Activated CD4-positive, alpha-beta T cell treated with anti-CD3 and anti-CD28 coated beads for 36 hours (primary cell): ENCODE measurements at regions not wholly inside any gene's neighbourhood (a gene's known extent, or its start where the extent isn't known, plus 50 kb on each side); places are given as distances from the start of the nearest gene placed in this dataset.

Experiments used
- ATAC-seq: fragments of 200-7000 bp; cut with Tn5 transposase; one replicate; pipeline ENCODE4 v1.10.0; 2021; ENCODE audit warnings: mild to moderate bottlenecking, moderate library complexity
- CTCF ChIA-PET: fragments of 350-600 bp; sonication (Branson Sonifier 250); formaldehyde crosslinking; loops from one replicate; lab custom pipeline; 2021; ENCODE audit warnings: antibody characterized with exemption; lab: Charles Lee
- POLR2A ChIA-PET: fragments of 350-600 bp; sonication (Branson Sonifier 250); formaldehyde crosslinking; loops from one replicate; lab custom pipeline; 2021; ENCODE audit warnings: antibody characterized with exemption, inconsistent platforms; lab: Charles Lee
- DNase-seq: peaks from one replicate; pipeline ENCODE4 v3.0.0-alpha.2; 2020
- H3K27ac Mint-ChIP-seq: one replicate; pipeline ENCODE4 v1.8.0; 2021; ENCODE audit warnings: mixed read lengths
- H3K27me3 Mint-ChIP-seq: one replicate; pipeline ENCODE4 v1.8.0; 2021; ENCODE audit warnings: mixed read lengths
- H3K36me3 Mint-ChIP-seq: one replicate; pipeline ENCODE4 v1.8.0; 2021; ENCODE audit warnings: low read depth, mixed read lengths
- H3K4me1 Mint-ChIP-seq: one replicate; pipeline ENCODE4 v1.8.0; 2021; ENCODE audit warnings: mixed read lengths
- H3K4me3 Mint-ChIP-seq: one replicate; pipeline ENCODE4 v1.8.0; 2021; ENCODE audit warnings: mild to moderate bottlenecking, moderate library complexity, mixed read lengths
- H3K9me3 Mint-ChIP-seq: one replicate; pipeline ENCODE4 v1.8.0; 2021; ENCODE audit warnings: low read depth, mixed read lengths
- intact Hi-C, 2 experiments: fragments of 100-400 bp; cut with DNase I in 1 of 2; cut with micrococcal nuclease in 1 of 2; formaldehyde crosslinking; loops; one replicate each; pipeline versions ENCODE4 v1.14.2 to v1.15.1; 2022 to 2024; cut with DNase I, micrococcal nuclease

DNA sequence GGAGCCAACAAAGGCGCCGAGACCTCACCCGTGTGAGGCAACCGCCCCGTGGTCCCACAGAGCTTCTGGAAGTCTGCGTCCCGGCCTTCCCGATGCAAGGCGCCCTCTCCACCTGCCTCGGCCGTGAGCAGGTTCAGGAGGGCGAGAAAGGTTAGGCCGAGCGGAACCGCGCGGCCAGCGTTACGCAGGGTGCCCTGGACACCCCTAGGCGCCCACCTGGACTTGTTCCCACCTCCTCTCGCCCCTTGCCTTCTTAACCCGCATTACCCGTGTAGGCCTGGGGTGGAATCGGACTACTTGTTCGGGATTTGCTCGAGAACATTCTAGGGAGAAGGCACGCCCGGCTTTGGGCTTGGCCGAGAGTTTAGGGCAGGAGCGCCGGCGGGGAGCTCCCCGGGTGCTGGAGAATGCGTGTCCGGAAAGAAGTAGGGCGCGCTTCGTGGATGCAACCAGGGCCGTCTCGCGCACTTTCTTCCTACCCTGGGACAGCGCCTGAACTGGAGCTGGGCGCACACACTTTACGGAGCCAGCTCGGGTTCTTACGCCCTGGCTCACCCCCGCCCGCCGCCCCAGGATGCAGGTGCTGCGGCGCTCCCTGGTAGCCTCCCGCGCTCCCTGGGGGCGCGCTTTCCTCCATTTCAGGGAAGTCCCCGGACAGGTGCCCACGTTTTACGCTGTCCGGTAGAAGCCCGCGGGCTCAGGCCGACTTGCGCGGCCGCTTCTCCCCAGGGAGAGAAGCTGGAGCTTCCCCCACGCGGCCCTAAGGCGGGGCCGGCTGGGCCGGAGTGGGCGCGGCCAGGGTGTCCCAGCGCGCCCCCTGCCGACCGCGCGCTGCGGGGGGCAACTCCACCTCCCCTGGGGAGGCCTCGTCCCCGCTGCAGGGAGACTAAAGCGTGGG lies 74.5 kb downstream of the INSIG1 start:
- intact Hi-C loops = loop anchor here (5.0 to 10.0 kb wide), 5 partner anchors 363 to 1645 kb away; no protein-coding TSS in a partner anchor
- ChIA-PET CTCF (interaction anchor here (0.6 to 2.6 kb wide), 6 partner anchors 9 to 445 kb away, joined by 3 to 11 read pairs (median 4); no protein-coding TSS in a partner anchor), POLR2A (interaction anchor here (0.5 kb wide), 1 partner anchor 239 kb away, joined by 4 read pairs; no protein-coding TSS in a partner anchor)
- DNase-seq (peak; percentile 45), ATAC-seq (peak; percentile 74)
- Mint-ChIP-seq H3K4me1 (peaks cover 29% of the 10 kb centered on the region), H3K27me3 (peaks cover 65% of the 10 kb centered on the region), H3K27ac (no peak overlapping the region), H3K36me3 (no peaks in the 10 kb centered on the region), H3K9me3 (no peaks in the 10 kb centered on the region), H3K4me3 (no peak overlapping the region)

DNA sequence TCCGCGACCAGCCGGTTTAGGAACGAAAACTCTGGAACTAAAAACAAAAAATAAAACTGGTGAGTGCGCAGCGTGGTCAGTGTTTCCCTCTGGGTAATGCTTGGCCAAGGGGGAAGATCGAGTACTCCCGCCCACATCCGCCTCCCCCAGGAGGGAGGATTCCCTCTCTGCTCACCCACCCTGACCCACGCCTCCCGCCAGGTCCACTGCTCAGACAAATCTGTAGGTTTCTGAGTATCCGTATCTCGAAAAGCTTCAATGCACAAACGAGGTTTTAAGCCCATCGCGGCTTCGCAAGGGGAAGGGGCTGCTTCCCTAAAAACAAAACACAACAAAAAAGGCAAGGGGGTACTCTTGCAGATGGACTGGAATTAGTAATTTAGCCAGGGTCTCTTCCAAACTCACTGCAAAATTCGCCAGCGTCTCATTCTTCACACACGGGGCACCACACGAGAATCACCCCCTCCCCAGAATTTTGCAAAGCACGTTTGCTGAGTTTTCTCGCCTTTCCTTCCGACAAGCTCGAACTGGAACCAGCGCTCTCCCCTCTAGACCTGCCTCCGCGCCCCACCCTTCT lies 75.2 kb downstream of the INSIG1 start:
- ATAC-seq (no peak), DNase-seq (no peak)
- intact Hi-C loops = loop anchor here (5.0 to 10.0 kb wide), 5 partner anchors 362 to 1644 kb away; no protein-coding TSS in a partner anchor
- peak overlapping the region; percentile 38 for H3K4me3 Mint-ChIP-seq
- H3K27me3 Mint-ChIP-seq = peaks cover 72% of the 10 kb centered on the region
- no peaks in the 10 kb centered on the region for H3K36me3 Mint-ChIP-seq
- no peak overlapping the region for H3K27ac Mint-ChIP-seq
- ChIA-PET POLR2A (no interaction called here), CTCF (interaction anchor here (0.6 to 2.6 kb wide), 7 partner anchors 8 to 445 kb away, joined by 3 to 11 read pairs (median 4); no protein-coding TSS in a partner anchor)
- H3K4me1 Mint-ChIP-seq = peaks cover 29% of the 10 kb centered on the region
- no peaks in the 10 kb centered on the region for H3K9me3 Mint-ChIP-seq

DNA sequence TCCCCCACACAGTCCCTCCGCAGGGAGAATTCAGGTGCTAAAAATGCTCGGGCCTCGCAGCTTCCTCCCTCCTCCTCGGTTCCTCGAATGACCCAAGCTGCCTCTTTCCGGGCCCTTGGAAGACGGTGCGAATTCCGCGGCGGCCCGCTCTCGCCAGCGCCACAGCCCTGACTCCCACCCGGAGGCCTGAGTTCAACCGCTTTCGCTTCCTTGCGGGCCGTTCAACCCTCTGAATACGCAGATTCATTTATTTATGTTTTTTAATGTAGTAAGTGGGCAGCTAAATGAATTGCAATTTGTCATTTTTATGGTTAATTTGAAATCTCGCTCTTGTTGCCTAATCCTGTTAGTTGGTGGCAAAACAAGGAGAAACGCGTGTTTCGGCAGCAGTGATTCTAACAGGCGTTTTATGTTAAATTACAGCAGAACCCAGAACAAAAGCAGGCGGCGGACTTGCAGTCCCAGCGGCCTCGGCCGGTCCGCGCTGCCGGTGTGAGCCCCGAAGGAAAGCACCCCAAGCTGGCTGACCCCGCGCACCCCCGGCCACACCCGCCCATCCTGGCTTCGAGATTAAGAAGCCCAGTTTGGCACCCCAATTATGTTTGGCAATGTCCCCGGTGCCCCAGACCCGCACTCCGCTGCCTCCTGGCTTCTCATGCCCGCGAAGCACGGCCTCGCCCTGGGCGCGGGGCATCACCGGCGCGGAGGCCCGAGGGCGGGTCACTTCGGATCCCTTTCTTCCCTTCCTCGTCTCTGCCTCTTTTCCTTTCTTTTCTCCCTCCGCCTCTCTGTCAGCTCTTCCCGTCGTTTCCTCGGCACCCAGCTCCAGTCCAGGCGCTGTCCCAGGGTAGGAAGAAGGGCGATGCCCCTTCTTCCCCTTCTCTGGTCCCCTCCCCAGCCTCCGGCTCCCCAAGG lies 75.9 kb downstream of the INSIG1 start:
- ChIA-PET POLR2A (no interaction called here), CTCF (interaction anchor here (0.6 to 2.6 kb wide), 7 partner anchors 7 to 446 kb away, joined by 3 to 11 read pairs (median 4); no protein-coding TSS in a partner anchor)
- Mint-ChIP-seq H3K36me3 (no peaks in the 10 kb centered on the region), H3K4me3 (peak overlapping the region; percentile 46), H3K9me3 (no peaks in the 10 kb centered on the region), H3K27ac (no peak overlapping the region), H3K27me3 (peaks cover 78% of the 10 kb centered on the region), H3K4me1 (peaks cover 29% of the 10 kb centered on the region)
- intact Hi-C loops = loop anchor here (2.0 to 10.0 kb wide), 7 partner anchors 81 to 1644 kb away; partner anchors contain the start of gene EN2 (in 1 of the 2)
- ATAC-seq = no peak
- DNase-seq = no peak

DNA sequence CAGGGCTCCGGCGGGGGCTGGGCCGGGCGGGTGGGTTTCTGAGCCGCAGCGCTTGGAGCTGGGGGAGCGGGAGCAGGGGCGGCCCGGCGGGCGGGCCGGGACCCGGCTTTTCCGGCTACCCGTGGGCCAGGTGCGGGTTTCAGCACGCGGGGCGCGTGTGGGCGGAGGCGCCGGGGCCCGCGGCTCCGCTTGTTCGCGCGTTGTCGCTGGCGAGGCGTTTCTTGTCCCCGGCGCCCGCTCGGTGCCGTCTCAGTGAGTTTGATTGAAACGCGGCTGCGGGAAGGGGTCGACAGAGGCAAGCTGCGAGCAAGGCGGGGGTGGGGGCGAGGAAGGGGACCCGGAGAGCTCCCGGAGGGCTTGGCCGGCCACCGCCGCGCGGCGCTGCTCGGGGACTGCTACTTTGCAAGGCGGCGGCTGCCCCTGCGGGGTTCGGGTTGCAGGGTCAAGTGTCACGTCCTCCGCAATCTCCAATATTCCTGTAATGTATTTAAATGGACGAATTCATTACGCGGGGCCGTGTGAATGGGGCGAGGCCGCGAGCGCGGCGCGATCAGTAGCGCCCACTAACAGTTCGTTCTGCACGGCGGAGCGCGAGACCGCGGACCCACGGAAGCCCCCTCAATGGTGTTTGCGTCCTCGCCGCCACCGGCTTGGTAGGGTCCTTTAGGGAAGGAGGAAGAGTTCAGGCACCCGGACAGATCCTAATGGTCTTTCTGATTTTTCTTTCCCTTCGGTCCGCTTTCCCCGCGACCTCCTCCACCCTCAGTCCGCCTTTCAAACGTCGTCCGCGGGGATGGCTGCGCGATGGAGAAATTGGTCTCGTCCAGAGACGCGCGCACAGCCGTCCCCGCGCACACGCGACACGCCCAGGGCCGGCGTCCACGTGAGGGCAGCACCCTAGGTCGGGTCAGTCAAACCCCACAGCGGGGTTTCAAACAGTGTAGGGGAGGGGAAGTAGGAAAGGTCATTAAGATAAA lies 76.9 kb downstream of the INSIG1 start:
- ChIA-PET POLR2A (no interaction called here), CTCF (interaction anchor here (0.7 to 1.2 kb wide), 4 partner anchors 96 to 447 kb away, joined by 3 to 6 read pairs (median 3); no protein-coding TSS in a partner anchor)
- Mint-ChIP-seq H3K27me3 (peaks cover 81% of the 10 kb centered on the region), H3K4me3 (peak overlapping the region; percentile 46), H3K9me3 (no peaks in the 10 kb centered on the region), H3K4me1 (peaks cover 29% of the 10 kb centered on the region), H3K27ac (no peak overlapping the region), H3K36me3 (no peaks in the 10 kb centered on the region)
- intact Hi-C loops = loop anchor here (1.0 to 10.0 kb wide), 10 partner anchors 80 to 1643 kb away; partner anchors contain the start of gene EN2 (in 1 of the 2)
- DNase-seq = peak; percentile 29
- ATAC-seq = no peak

DNA sequence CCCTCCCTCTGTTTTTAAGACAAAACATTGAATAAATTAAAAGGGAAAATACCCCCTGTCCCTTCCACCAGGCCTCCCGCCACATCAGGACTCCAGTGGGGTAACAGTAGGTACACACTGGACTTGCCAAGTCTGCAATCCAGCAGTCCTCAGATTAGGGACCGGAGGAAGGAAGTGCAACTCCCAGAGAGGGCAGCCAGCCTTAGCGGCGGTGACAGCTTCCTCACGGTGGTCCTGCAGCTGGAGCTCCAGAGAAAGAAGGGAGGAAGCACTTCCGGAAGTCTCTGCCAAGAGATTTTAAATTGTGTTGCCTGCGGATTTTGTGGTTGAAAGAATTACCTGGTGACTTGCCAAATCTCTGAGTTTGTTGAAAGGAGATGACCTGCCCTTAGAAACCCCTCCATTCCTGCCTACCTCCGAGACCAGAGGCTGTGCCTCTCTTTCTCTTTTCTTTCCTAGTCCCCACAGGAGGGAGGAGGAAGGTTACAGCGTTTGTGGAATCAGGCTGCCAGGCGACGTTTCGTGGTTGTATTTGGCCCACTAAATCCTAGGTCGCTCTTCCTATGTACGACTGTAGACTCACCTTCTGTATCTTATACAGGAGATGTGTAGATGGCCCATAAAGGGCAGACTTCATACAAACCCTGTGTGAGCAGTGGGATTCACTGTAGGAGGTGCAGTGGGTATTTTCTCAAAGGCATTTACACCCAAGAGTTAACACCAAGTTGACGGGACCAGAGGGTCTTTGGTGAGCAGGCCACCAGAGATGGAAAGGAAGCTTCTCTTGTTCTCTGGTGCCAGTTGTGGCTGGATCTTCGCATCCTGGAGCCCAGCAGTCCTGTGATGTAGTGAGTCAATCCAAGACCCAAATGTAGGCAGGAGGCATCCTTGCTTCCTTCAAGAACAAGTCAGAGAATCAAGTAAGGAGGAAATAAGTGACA lies 77.9 kb downstream of the INSIG1 start:
- DNase-seq (no peak), ATAC-seq (no peak)
- ChIA-PET POLR2A (no interaction called here), CTCF (interaction anchor here (0.7 to 1.2 kb wide), 3 partner anchors 355 to 449 kb away, joined by 3 to 6 read pairs (median 3); no protein-coding TSS in a partner anchor)
- Mint-ChIP-seq H3K4me3 (no peak overlapping the region), H3K27ac (no peak overlapping the region), H3K9me3 (no peaks in the 10 kb centered on the region), H3K4me1 (peaks cover 33% of the 10 kb centered on the region), H3K36me3 (no peaks in the 10 kb centered on the region), H3K27me3 (peaks cover 81% of the 10 kb centered on the region)
- intact Hi-C loops = loop anchor here (1.0 to 10.0 kb wide), 9 partner anchors 79 to 1627 kb away; partner anchors contain the start of gene EN2 (in 1 of the 2)

DNA sequence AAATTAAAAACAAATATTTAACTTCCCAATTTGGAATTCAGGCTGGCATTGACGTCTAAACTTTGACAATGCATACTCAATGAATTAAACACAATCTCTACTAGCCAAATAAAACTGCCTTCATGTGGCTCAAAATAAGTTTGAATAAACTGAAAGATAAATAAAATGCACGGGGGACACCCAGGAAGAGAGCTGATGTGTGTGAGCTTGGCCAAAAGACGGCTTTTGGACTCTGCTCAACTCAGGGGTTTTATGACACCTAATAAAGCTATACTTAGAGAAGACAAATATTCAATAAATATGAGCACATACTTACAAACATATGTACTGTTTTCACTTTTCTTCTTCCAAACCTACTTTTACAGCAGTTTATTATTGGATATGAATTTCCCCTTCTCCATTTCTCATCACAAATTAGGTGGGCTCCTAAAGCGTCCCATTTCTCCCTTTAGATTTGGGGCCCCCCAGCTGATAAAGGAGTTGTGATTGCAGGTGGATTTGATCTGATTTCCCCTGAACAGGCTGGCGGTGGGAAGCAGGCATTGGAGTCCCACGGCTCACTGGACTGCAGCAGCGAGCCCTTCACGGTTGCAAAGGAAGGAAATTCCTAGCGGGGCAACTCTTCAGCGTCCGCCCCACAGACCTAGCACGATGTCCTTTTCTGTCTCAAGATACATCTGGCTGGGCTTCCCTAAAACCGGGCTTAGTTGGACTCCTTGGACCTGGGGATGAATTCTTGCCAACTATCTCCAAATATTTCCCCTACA lies 79.6 kb downstream of the INSIG1 start:
- ChIA-PET POLR2A (interaction anchor here (0.6 kb wide), 1 partner anchor 161 kb away, joined by 5 read pairs; no protein-coding TSS in a partner anchor), CTCF (interaction anchor here (0.6 to 1.8 kb wide), 3 partner anchors 8 to 167 kb away, joined by 3 to 4 read pairs (median 3); no protein-coding TSS in a partner anchor)
- Mint-ChIP-seq H3K27me3 (peaks cover 83% of the 10 kb centered on the region), H3K9me3 (no peaks in the 10 kb centered on the region), H3K4me3 (no peak overlapping the region), H3K36me3 (no peaks in the 10 kb centered on the region), H3K4me1 (peaks cover 42% of the 10 kb centered on the region), H3K27ac (no peak overlapping the region)
- intact Hi-C loops = loop anchor here (5.0 to 10.0 kb wide), 6 partner anchors 155 to 1625 kb away; no protein-coding TSS in a partner anchor
- ATAC-seq (no peak), DNase-seq (no peak)

DNA sequence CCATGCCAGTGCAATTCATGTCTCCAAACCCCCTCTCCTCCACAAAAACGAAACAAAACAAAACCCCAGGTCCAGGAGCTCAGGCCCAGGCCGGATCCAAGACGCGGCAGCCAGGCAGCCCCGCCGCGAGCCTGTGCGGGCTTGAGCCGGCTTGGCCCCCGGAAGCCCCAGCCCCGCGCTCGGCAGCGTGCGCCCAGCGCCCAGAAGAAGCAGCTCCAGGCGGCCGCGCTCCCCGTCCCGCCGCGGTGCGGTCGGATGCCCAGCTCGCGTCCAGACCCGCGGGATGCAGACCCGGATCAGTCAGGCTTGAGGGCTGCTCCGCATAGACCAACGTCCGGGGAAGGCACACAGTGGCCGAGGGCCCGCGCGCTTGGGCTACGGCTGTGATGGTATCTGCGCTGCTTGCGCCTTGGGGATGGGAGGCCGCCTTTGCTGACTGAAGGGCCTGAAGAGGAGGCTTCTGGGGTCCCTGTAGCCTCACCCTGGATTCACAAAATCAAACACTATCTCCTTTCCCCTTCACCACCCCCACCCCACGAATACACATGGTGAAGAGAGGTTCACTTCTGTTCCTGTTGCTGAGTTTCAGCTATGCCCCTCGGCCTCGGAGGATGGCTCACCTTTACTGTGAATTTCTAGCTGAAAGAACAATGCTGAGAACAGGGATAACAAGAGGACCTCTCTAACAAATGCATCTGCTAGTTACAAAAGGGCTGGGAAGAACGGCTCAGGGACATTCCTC lies 79.9 kb upstream of the EN2 start:
- Mint-ChIP-seq H3K9me3 (no peaks in the 10 kb centered on the region), H3K36me3 (no peaks in the 10 kb centered on the region), H3K27me3 (peaks cover 82% of the 10 kb centered on the region), H3K27ac (no peak overlapping the region), H3K4me1 (peaks cover 38% of the 10 kb centered on the region), H3K4me3 (no peak overlapping the region)
- DNase-seq (peak; percentile 24), ATAC-seq (no peak)
- intact Hi-C loops = loop anchor here (5.0 to 10.0 kb wide), 6 partner anchors 154 to 1624 kb away; no protein-coding TSS in a partner anchor
- CTCF ChIA-PET = interaction anchor here (0.6 to 1.8 kb wide), 4 partner anchors 9 to 166 kb away, joined by 3 to 4 read pairs (median 4); no protein-coding TSS in a partner anchor
- POLR2A ChIA-PET = interaction anchor here (0.6 kb wide), 1 partner anchor 160 kb away, joined by 5 read pairs; no protein-coding TSS in a partner anchor

DNA sequence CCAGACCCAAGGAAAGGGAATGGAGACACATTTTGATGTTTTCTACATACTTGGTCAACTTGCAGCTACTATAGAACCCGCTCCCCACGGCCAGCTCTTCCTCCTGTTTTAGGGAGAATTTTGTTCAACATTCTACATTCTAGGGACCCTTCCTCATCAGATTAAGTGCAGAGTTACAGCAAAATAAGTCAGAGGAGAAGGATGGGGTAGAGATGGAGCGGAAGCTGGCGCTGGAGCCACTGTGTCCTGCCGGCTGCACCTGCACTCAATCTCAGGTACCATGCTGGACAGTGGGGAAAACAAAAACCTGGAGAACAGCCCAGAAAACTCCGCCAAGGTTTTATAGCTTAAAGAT lies 79.4 kb upstream of the EN2 start:
- Mint-ChIP-seq H3K4me1 (peaks cover 32% of the 10 kb centered on the region), H3K9me3 (no peaks in the 10 kb centered on the region), H3K27ac (no peak overlapping the region), H3K36me3 (no peaks in the 10 kb centered on the region), H3K4me3 (no peak overlapping the region), H3K27me3 (peaks cover 82% of the 10 kb centered on the region)
- ATAC-seq = no peak
- DNase-seq = no peak
- intact Hi-C loops = loop anchor here (5.0 to 10.0 kb wide), 6 partner anchors 154 to 1624 kb away; no protein-coding TSS in a partner anchor
- ChIA-PET POLR2A (no interaction called here), CTCF (interaction anchor here (0.9 to 1.8 kb wide), 3 partner anchors 9 to 153 kb away, joined by 4 to 5 read pairs (median 4); no protein-coding TSS in a partner anchor)
